A549 (cell line): ENCODE measurements at regions not wholly inside any gene's neighbourhood (a gene's known extent, or its start where the extent isn't known, plus 50 kb on each side); places are given as distances from the start of the nearest gene placed in this dataset.
"Not testable (repeated sequence)": the region's sequence is repeated elsewhere in the genome, so short reads cannot be mapped to it uniquely, and the experiment has no call there.

Experiments
- BHLHE40 ChIP-seq: IDR thresholded peaks from 2 replicates; pipeline ENCODE4 v1.6.1; 2012; ENCODE audit warnings: low read depth, low read length, inconsistent platforms
- CEBPB ChIP-seq, 2 experiments: fragments of >200 bp in 1 of 2; sonication (Bioruptor Twin) in 1 of 2; formaldehyde crosslinking in 1 of 2; IDR thresholded peaks; 2 replicates each; pipeline ENCODE4 v1.6.1; 2012 to 2016
- CTCF ChIP-seq: fragments of >200 bp; sonication (Bioruptor Twin); formaldehyde crosslinking; IDR thresholded peaks from 3 replicates; pipeline ENCODE4 v1.5.1; 2016
- ELK1 ChIP-seq: fragments of 150-350 bp; IDR thresholded peaks from 2 replicates; pipeline ENCODE4 v1.6.1; 2014; ENCODE audit warnings: low read depth, mild to moderate bottlenecking, low read length
- EP300 ChIP-seq, 2 experiments: fragments of >200 bp; sonication (Bioruptor Twin); formaldehyde crosslinking; IDR thresholded peaks; 2 replicates in 1 of 2; 3 replicates in 1 of 2; pipeline ENCODE4 v1.6.1; 2016 to 2017
- JUN ChIP-seq, 2 experiments: fragments of >200 bp; sonication (Bioruptor Twin); formaldehyde crosslinking; IDR thresholded peaks; 2 replicates in 1 of 2; 3 replicates in 1 of 2; pipeline ENCODE4 v1.6.1; 2016 to 2017
- NPAS2 ChIP-seq: fragments of 250-450 bp; sonication (Bioruptor Pico); IDR thresholded peaks from 2 replicates; pipeline ENCODE4 v1.8.0; 2022; ENCODE audit warnings: mild to moderate bottlenecking, moderate library complexity, borderline replicate concordance
- NR3C1 ChIP-seq: fragments of >200 bp; sonication (Bioruptor Twin); formaldehyde crosslinking; IDR thresholded peaks from 3 replicates; pipeline ENCODE4 v1.6.1; 2017
- POLR2A ChIP-seq: IDR thresholded peaks from 2 replicates; pipeline ENCODE4 v1.6.1; 2012; ENCODE audit warnings: mild to moderate bottlenecking, low read length
- REST ChIP-seq: fragments of 200-600 bp; sonication (generic); IDR thresholded peaks from 2 replicates; pipeline ENCODE4 v1.6.1; 2016; ENCODE audit warnings: antibody characterized with exemption, mild to moderate bottlenecking, moderate library complexity
- RFX5 ChIP-seq: fragments of 450-650 bp; IDR thresholded peaks from 2 replicates; pipeline ENCODE4 v1.7.1; 2014; ENCODE audit warnings: antibody characterized with exemption, mild to moderate bottlenecking, moderate library complexity
- SMC3 ChIP-seq: fragments of >200 bp; sonication (Bioruptor Twin); formaldehyde crosslinking; IDR thresholded peaks from 3 replicates; pipeline ENCODE4 v1.6.1; 2018; ENCODE audit warnings: inconsistent platforms
- SREBF2 ChIP-seq: fragments of 450-650 bp; IDR thresholded peaks from 2 replicates; pipeline ENCODE4 v1.6.1; 2014; ENCODE audit warnings: mild to moderate bottlenecking, moderate library complexity
- USF2 ChIP-seq: fragments of 450-650 bp; IDR thresholded peaks from 2 replicates; pipeline ENCODE4 v1.6.1; 2014; ENCODE audit warnings: antibody characterized with exemption

- TF ChIP-seq NR3C1; CTCF; POLR2A; EP300 (IDR thresholded peaks at IDR 0.05); ELK1; JUN (IDR thresholded peaks at IDR 0.05); SMC3; REST; USF2; RFX5; NPAS2 (CRISPR knock-in tag); SREBF2; CEBPB (IDR thresholded peaks at IDR 0.05); BHLHE40: not testable (repeated sequence)
These were observed 4020.7 kb upstream of the TPTE start for GRCh38 chr21:6500681-6501080.
